ENCODE measurements at regions not wholly inside any gene's neighbourhood (a gene's known extent, or its start where the extent isn't known, plus 50 kb on each side); places are given as distances from the start of the nearest gene placed in this dataset.
"Not testable (repeated sequence)": the region's sequence is repeated elsewhere in the genome, so short reads cannot be mapped to it uniquely, and the experiment has no call there.

DNA sequence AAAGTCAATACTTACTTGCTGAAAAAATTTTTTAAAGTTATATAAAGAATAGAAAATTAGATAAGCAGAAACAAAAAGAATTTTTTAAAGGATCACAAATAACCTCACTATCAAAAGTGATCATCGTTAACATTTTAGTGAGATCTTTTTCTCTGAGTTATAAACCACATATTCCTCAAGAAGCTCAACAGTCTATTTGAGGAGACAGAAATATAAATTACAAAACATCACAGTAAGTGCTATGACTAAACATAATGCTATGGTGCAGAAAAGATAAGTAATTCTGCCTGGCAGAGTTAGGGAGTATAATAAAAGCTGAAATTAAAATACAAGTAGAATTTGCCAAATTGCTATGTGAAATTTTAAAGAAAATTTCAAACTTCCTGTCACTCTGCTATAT, 226.7 kb downstream of the LMBRD1 start:
- intact Hi-C loops (cut with DNase I; ENCODE audit: low total_unique reads): no loop called here
- no peaks in the 10 kb centered on the region for H3K4me1 ChIP-seq
- no peak overlapping the region for H3K4me3 ChIP-seq
- 90 to 93% methylated on average over 1 of the region's 1 CpG for WGBS, 2 donors
- H3K27me3 ChIP-seq: no peaks in the 10 kb centered on the region
- no peak for DNase-seq
- no peaks in the 10 kb centered on the region for H3K9me3 ChIP-seq
- no peak overlapping the region for H3K27ac ChIP-seq
- TF ChIP-seq CTCF (IDR thresholded peaks at IDR 0.05): no peak
- H3K36me3 ChIP-seq (ENCODE audit: low read depth, missing control alignments): no peaks in the 10 kb centered on the region

- H3K4me1 ChIP-seq; DNase-seq; H3K4me3 ChIP-seq; H3K36me3 ChIP-seq (ENCODE audit: low read depth, missing control alignments); intact Hi-C loops (cut with DNase I; ENCODE audit: low total_unique reads); H3K9me3 ChIP-seq; H3K27me3 ChIP-seq; H3K27ac ChIP-seq: not testable (repeated sequence)
- WGBS, 2 donors: 80 to 81% methylated on average over 6 of the region's 6 CpGs
These were observed 236.2 kb downstream of the LMBRD1 start for GRCh38 chr6:69560597-69560996.

GRCh38 chr6:69555088-69555638, 241.6 kb downstream of the LMBRD1 start:
- Histone ChIP-seq H3K4me1 (no peaks in the 10 kb centered on the region), H3K27ac (no peak overlapping the region), H3K9me3 (no peaks in the 10 kb centered on the region), H3K27me3 (no peaks in the 10 kb centered on the region), H3K36me3 (ENCODE audit: low read depth, missing control alignments) (no peaks in the 10 kb centered on the region), H3K4me3 (no peak overlapping the region)
- intact Hi-C loops (cut with DNase I; ENCODE audit: low total_unique reads): no loop called here
- TF ChIP-seq CTCF (IDR thresholded peaks at IDR 0.05): no peak
- no peak for TF ChIP-seq POLR2A (IDR thresholded peaks at IDR 0.05)
- no peak for DNase-seq
- WGBS, 2 donors: 25 to 43% methylated on average over 2 of the region's 2 CpGs

DNA sequence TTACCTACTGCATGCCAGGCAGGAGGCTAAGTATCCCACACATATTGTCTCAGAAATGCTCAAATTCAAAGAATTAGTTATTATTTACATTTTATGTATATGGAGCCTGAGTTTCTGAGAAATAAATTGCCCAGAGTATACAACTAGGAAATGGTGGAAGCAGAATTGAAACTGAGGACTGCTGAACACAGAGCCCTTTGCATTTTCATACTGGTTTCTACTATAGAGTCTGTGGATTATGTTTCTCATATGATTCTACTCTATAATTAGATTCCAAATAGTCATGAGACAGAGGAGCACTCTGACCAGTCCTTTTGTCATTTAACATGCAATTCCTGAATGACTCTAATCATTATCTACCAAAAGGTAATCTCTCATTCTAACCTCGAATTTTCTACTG, 254.3 kb downstream of the LMBRD1 start:
- WGBS, 2 donors: 55 to 67% methylated on average over 1 of the region's 1 CpG
- no peaks in the 10 kb centered on the region for H3K27me3 ChIP-seq
- intact Hi-C loops (cut with DNase I; ENCODE audit: low total_unique reads): no loop called here
- no peaks in the 10 kb centered on the region for H3K9me3 ChIP-seq
- H3K27ac ChIP-seq: no peak overlapping the region
- no peak for DNase-seq
- TF ChIP-seq CTCF (IDR thresholded peaks at IDR 0.05) (no peak), POLR2A (IDR thresholded peaks at IDR 0.05) (no peak)
- H3K36me3 ChIP-seq (ENCODE audit: low read depth, missing control alignments): no peaks in the 10 kb centered on the region
- H3K4me3 ChIP-seq: no peak overlapping the region
- H3K4me1 ChIP-seq: no peaks in the 10 kb centered on the region

DNA sequence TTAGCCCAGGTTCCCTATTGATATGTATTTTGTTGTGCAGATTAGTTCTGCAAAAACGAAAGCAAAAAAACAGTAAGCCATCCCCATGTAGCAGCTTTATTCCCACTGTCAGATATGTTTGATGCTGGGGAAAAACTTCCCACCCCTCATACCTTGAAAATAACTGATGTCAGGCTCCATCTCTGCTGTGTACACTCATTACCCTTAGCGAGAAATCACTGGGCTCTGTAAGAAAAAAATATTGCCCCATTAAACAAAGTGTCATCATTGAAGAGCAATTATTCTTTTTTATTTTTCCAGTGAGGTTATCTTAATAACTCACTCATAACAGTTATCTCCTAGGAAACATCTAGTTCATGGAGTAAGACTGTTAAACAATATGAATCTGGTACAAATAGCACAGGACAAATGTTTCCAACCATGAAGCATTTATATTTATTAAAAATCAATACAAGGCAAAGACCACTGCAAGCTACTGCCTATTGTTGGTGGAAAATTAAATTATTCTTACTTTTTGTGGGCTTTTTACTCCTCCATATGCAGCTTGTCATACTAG, 268.8 kb downstream of the LMBRD1 start:
- Histone ChIP-seq H3K27me3 (no peaks in the 10 kb centered on the region), H3K4me1 (no peaks in the 10 kb centered on the region), H3K9me3 (no peaks in the 10 kb centered on the region), H3K27ac (no peak overlapping the region), H3K36me3 (ENCODE audit: low read depth, missing control alignments) (no peaks in the 10 kb centered on the region), H3K4me3 (no peak overlapping the region)
- no peak for DNase-seq
- intact Hi-C loops (cut with DNase I; ENCODE audit: low total_unique reads): no loop called here
- WGBS, 2 donors: 44 to 51% methylated on average over 2 of the region's 2 CpGs
- TF ChIP-seq POLR2A (IDR thresholded peaks at IDR 0.05) (no peak), CTCF (IDR thresholded peaks at IDR 0.05) (no peak)

DNA sequence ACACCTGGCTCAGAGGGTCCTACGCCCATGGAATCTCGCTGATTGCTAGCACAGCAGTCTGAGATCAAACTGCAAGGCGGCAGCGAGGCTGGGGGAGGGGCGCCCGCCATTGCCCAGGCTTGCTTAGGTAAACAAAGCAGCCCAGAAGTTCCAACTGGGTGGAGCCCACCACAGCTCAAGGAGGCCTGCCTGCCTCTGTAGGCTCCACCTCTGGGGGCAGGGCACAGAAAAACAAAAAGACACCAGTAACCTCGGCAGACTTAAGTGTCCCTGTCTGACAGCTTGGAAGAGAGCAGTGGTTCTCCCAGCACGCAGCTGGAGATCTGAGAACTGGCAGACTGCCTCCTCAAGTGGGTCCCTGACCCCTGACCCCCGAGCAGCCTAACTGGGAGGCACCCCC, 281.3 kb downstream of the LMBRD1 start:
- H3K27me3 ChIP-seq; intact Hi-C loops (cut with DNase I; ENCODE audit: low total_unique reads); H3K9me3 ChIP-seq; H3K27ac ChIP-seq; DNase-seq; H3K4me3 ChIP-seq; H3K36me3 ChIP-seq (ENCODE audit: low read depth, missing control alignments); H3K4me1 ChIP-seq: not testable (repeated sequence)
- 88% methylated on average over 4 of the region's 9 CpGs; no CpG with 5 or more reads in 1 of the 2 donors for WGBS, 2 donors

Data from testis (tissue), 2 donors.